ENCODE measurements at regions not wholly inside any gene's neighbourhood (a gene's known extent, or its start where the extent isn't known, plus 50 kb on each side); places are given as distances from the start of the nearest gene placed in this dataset.

GRCh38 chr2:126534478-126534877 is 121.5 kb upstream of the GYPC start:
- H3K27me3 ChIP-seq (ENCODE audit: control insufficient read depth, insufficient read depth, low read length): no peaks in the 10 kb centered on the region
- no peaks in the 10 kb centered on the region for H3K36me3 ChIP-seq (ENCODE audit: control insufficient read depth in 2 of 3, insufficient read depth in 3 of 3, low read length in 3 of 3)
- DNase-seq (peak in 1 of 5 donors; percentile 41), FAIRE-seq (no peak)
- no peaks in the 10 kb centered on the region for H3K9me3 ChIP-seq (ENCODE audit: control insufficient read depth in 2 of 3, insufficient read depth in 1 of 3, low read length in 3 of 3)
- H3K9ac ChIP-seq (ENCODE audit: low read length in 3 of 3): no peak overlapping the region
- no peak overlapping the region for H3K4me3 ChIP-seq (ENCODE audit: low read length in 3 of 3)
- no peak overlapping the region for H3K27ac ChIP-seq (ENCODE audit: low read depth in 2 of 2, low read length in 2 of 2)
- TF ChIP-seq CTCF (IDR thresholded peaks at IDR 0.05; ENCODE audit: borderline replicate concordance, extremely low read depth, insufficient read depth): no peak
- H3K4me1 ChIP-seq (ENCODE audit: control insufficient read depth in 2 of 3, insufficient read depth in 2 of 3, low read depth in 1 of 3, low read length in 3 of 3): no peaks in the 10 kb centered on the region
- intact Hi-C loops (cut with DNase I): no loop called here

GRCh38 chr2:126535408-126535807 is 120.5 kb upstream of the GYPC start:
- DNase-seq (no peak), FAIRE-seq (no peak)
- H3K9ac ChIP-seq (ENCODE audit: low read length in 3 of 3): no peak overlapping the region
- no peaks in the 10 kb centered on the region for H3K36me3 ChIP-seq (ENCODE audit: control insufficient read depth in 2 of 3, insufficient read depth in 3 of 3, low read length in 3 of 3)
- no peak overlapping the region for H3K4me3 ChIP-seq (ENCODE audit: low read length in 3 of 3)
- no peak overlapping the region for H3K27ac ChIP-seq (ENCODE audit: low read depth in 2 of 2, low read length in 2 of 2)
- no peaks in the 10 kb centered on the region for H3K27me3 ChIP-seq (ENCODE audit: control insufficient read depth, insufficient read depth, low read length)
- H3K4me1 ChIP-seq (ENCODE audit: control insufficient read depth in 2 of 3, insufficient read depth in 2 of 3, low read depth in 1 of 3, low read length in 3 of 3): no peaks in the 10 kb centered on the region
- no peaks in the 10 kb centered on the region for H3K9me3 ChIP-seq (ENCODE audit: control insufficient read depth in 2 of 3, insufficient read depth in 1 of 3, low read length in 3 of 3)
- no peak for TF ChIP-seq CTCF (IDR thresholded peaks at IDR 0.05; ENCODE audit: borderline replicate concordance, extremely low read depth, insufficient read depth)
- intact Hi-C loops (cut with DNase I): no loop called here

GRCh38 chr2:126536605-126537200 is 119.3 kb upstream of the GYPC start:
- Histone ChIP-seq H3K9me3 (ENCODE audit: control insufficient read depth in 2 of 3, insufficient read depth in 1 of 3, low read length in 3 of 3) (no peaks in the 10 kb centered on the region), H3K36me3 (ENCODE audit: control insufficient read depth in 2 of 3, insufficient read depth in 3 of 3, low read length in 3 of 3) (no peaks in the 10 kb centered on the region), H3K27ac (ENCODE audit: low read depth in 2 of 2, low read length in 2 of 2) (no peak overlapping the region), H3K27me3 (ENCODE audit: control insufficient read depth, insufficient read depth, low read length) (no peaks in the 10 kb centered on the region), H3K4me3 (ENCODE audit: low read length in 3 of 3) (no peak overlapping the region), H3K4me1 (ENCODE audit: control insufficient read depth in 2 of 3, insufficient read depth in 2 of 3, low read depth in 1 of 3, low read length in 3 of 3) (no peaks in the 10 kb centered on the region), H3K9ac (ENCODE audit: low read length in 3 of 3) (no peak overlapping the region)
- DNase-seq (no peak), FAIRE-seq (no peak)
- intact Hi-C loops (cut with DNase I): no loop called here
- TF ChIP-seq CTCF (IDR thresholded peaks at IDR 0.05; ENCODE audit: borderline replicate concordance, extremely low read depth, insufficient read depth): no peak

- TF ChIP-seq CTCF (IDR thresholded peaks at IDR 0.05; ENCODE audit: borderline replicate concordance, extremely low read depth, insufficient read depth): no peak
- H3K36me3 ChIP-seq (ENCODE audit: control insufficient read depth in 2 of 3, insufficient read depth in 3 of 3, low read length in 3 of 3): no peaks in the 10 kb centered on the region
- DNase-seq (no peak), FAIRE-seq (no peak)
- H3K27ac ChIP-seq (ENCODE audit: low read depth in 2 of 2, low read length in 2 of 2): no peak overlapping the region
- H3K4me3 ChIP-seq (ENCODE audit: low read length in 3 of 3): no peak overlapping the region
- H3K4me1 ChIP-seq (ENCODE audit: control insufficient read depth in 2 of 3, insufficient read depth in 2 of 3, low read depth in 1 of 3, low read length in 3 of 3): no peaks in the 10 kb centered on the region
- no peak overlapping the region for H3K9ac ChIP-seq (ENCODE audit: low read length in 3 of 3)
- intact Hi-C loops (cut with DNase I): no loop called here
- peaks cover 0 to 7% (median 2%) of the 10 kb centered on the region in 3 donors for H3K9me3 ChIP-seq (ENCODE audit: control insufficient read depth in 2 of 3, insufficient read depth in 1 of 3, low read length in 3 of 3)
- no peaks in the 10 kb centered on the region for H3K27me3 ChIP-seq (ENCODE audit: control insufficient read depth, insufficient read depth, low read length)
Measured at GRCh38 chr2:126539101-126539500, 116.9 kb upstream of the GYPC start.
